ENCODE measurements at regions not wholly inside any gene's neighbourhood (a gene's known extent, or its start where the extent isn't known, plus 50 kb on each side); places are given as distances from the start of the nearest gene placed in this dataset.
A peak's percentile ranks its signal among the peaks of the same experiment; 100 is the strongest.

- TF ChIP-seq GATA2 (IDR thresholded peaks at IDR 0.05; ENCODE audit: low read depth, low read length) (no peak), GATA3 (IDR thresholded peaks at IDR 0.05; ENCODE audit: low read depth, low read length) (no peak)
These were observed 163.3 kb downstream of the URI1 start for GRCh38 chr19:30105316-30105715.

- TF ChIP-seq GATA3 (IDR thresholded peaks at IDR 0.05; ENCODE audit: low read depth, low read length) (no peak), GATA2 (IDR thresholded peaks at IDR 0.05; ENCODE audit: low read depth, low read length) (no peak)
These were observed 163.7 kb downstream of the URI1 start for GRCh38 chr19:30105727-30106126.

- TF ChIP-seq GATA3 (IDR thresholded peaks at IDR 0.05; ENCODE audit: low read depth, low read length) (no peak), GATA2 (IDR thresholded peaks at IDR 0.05; ENCODE audit: low read depth, low read length) (no peak)
These were observed 164.5 kb downstream of the URI1 start for GRCh38 chr19:30106417-30107095.

- TF ChIP-seq GATA3 (IDR thresholded peaks at IDR 0.05; ENCODE audit: low read depth, low read length) (no peak), GATA2 (IDR thresholded peaks at IDR 0.05; ENCODE audit: low read depth, low read length) (no peak)
These were observed 165.2 kb downstream of the URI1 start for GRCh38 chr19:30107251-30107650.

GRCh38 chr19:30109565-30109964 lies 167.5 kb downstream of the URI1 start:
- no peak for TF ChIP-seq GATA3 (IDR thresholded peaks at IDR 0.05; ENCODE audit: low read depth, low read length)
- no peak for TF ChIP-seq GATA2 (IDR thresholded peaks at IDR 0.05; ENCODE audit: low read depth, low read length)

GRCh38 chr19:30111021-30111855 lies 169.2 kb downstream of the URI1 start:
- TF ChIP-seq GATA3 (IDR thresholded peaks at IDR 0.05; ENCODE audit: low read depth, low read length) (no peak), GATA2 (IDR thresholded peaks at IDR 0.05; ENCODE audit: low read depth, low read length) (peak; percentile 80)

- TF ChIP-seq GATA2 (IDR thresholded peaks at IDR 0.05; ENCODE audit: low read depth, low read length) (no peak), GATA3 (IDR thresholded peaks at IDR 0.05; ENCODE audit: low read depth, low read length) (no peak)
These were observed 170.1 kb downstream of the URI1 start for GRCh38 chr19:30112171-30112570.

- TF ChIP-seq GATA2 (IDR thresholded peaks at IDR 0.05; ENCODE audit: low read depth, low read length): no peak
These were observed 170.6 kb downstream of the URI1 start for GRCh38 chr19:30112666-30113065.

GRCh38 chr19:30113186-30113585 lies 171.1 kb downstream of the URI1 start:
- no peak for TF ChIP-seq GATA3 (IDR thresholded peaks at IDR 0.05; ENCODE audit: low read depth, low read length)
- TF ChIP-seq GATA2 (IDR thresholded peaks at IDR 0.05; ENCODE audit: low read depth, low read length): no peak

- no peak for TF ChIP-seq GATA2 (IDR thresholded peaks at IDR 0.05; ENCODE audit: low read depth, low read length)
These were observed 173.9 kb downstream of the URI1 start for GRCh38 chr19:30115947-30116346.

GRCh38 chr19:30116530-30116929 lies 174.5 kb downstream of the URI1 start:
- no peak for TF ChIP-seq GATA3 (IDR thresholded peaks at IDR 0.05; ENCODE audit: low read depth, low read length)
- no peak for TF ChIP-seq GATA2 (IDR thresholded peaks at IDR 0.05; ENCODE audit: low read depth, low read length)

- TF ChIP-seq GATA3 (IDR thresholded peaks at IDR 0.05; ENCODE audit: low read depth, low read length) (no peak), GATA2 (IDR thresholded peaks at IDR 0.05; ENCODE audit: low read depth, low read length) (no peak)
These were observed 175.0 kb downstream of the URI1 start for GRCh38 chr19:30116984-30117555.

- no peak for TF ChIP-seq GATA3 (IDR thresholded peaks at IDR 0.05; ENCODE audit: low read depth, low read length)
- TF ChIP-seq GATA2 (IDR thresholded peaks at IDR 0.05; ENCODE audit: low read depth, low read length): no peak
These were observed 175.7 kb downstream of the URI1 start for GRCh38 chr19:30117636-30118145.

GRCh38 chr19:30118221-30118620 lies 176.2 kb downstream of the URI1 start:
- TF ChIP-seq GATA2 (IDR thresholded peaks at IDR 0.05; ENCODE audit: low read depth, low read length) (no peak), GATA3 (IDR thresholded peaks at IDR 0.05; ENCODE audit: low read depth, low read length) (no peak)

- no peak for TF ChIP-seq GATA2 (IDR thresholded peaks at IDR 0.05; ENCODE audit: low read depth, low read length)
- no peak for TF ChIP-seq GATA3 (IDR thresholded peaks at IDR 0.05; ENCODE audit: low read depth, low read length)
These were observed 176.7 kb downstream of the URI1 start for GRCh38 chr19:30118760-30119159.

Measured in SH-SY5Y (cell line).